Stimulated activated naive CD8-positive, alpha-beta T cell treated with anti-CD3 and anti-CD28 coated beads, Interleukin-15, amount 100 ng/mL, for 72 hours (primary cell): ENCODE measurements at regions not wholly inside any gene's neighbourhood (a gene's known extent, or its start where the extent isn't known, plus 50 kb on each side); places are given as distances from the start of the nearest gene placed in this dataset.
"Not testable (repeated sequence)": the region's sequence is repeated elsewhere in the genome, so short reads cannot be mapped to it uniquely, and the experiment has no call there.

ENCODE experiments used
- ATAC-seq: fragments of 150-1000 bp; cut with Tn5 transposase; 2 replicates; pipeline ENCODE4 v1.10.0; 2021; ENCODE audit warnings: mild to moderate bottlenecking, moderate library complexity
- DNase-seq, 2 donors: peaks; one replicate each; pipeline ENCODE4 v3.0.0; 2021 to 2022
- H3K27ac Mint-ChIP-seq, 2 donors: one replicate each; pipeline ENCODE4 v1.8.0; 2022; ENCODE audit warnings: mild to moderate bottlenecking in 2 of 2, mixed read lengths in 2 of 2, moderate library complexity in 2 of 2
- H3K27me3 Mint-ChIP-seq: one replicate; pipeline ENCODE4 v1.8.0; 2022; ENCODE audit warnings: mixed read lengths
- H3K4me1 Mint-ChIP-seq: one replicate; pipeline ENCODE4 v1.8.0; 2022; ENCODE audit warnings: mild to moderate bottlenecking, mixed read lengths
- H3K4me3 Mint-ChIP-seq, 2 donors: one replicate each; pipeline ENCODE4 v1.8.0; 2022; ENCODE audit warnings: mild to moderate bottlenecking in 2 of 2, mixed read lengths in 2 of 2, moderate library complexity in 1 of 2
- H3K9me3 Mint-ChIP-seq, 2 donors: one replicate each; pipeline ENCODE4 v1.8.0; 2022; ENCODE audit warnings: mixed read lengths in 2 of 2

DNA sequence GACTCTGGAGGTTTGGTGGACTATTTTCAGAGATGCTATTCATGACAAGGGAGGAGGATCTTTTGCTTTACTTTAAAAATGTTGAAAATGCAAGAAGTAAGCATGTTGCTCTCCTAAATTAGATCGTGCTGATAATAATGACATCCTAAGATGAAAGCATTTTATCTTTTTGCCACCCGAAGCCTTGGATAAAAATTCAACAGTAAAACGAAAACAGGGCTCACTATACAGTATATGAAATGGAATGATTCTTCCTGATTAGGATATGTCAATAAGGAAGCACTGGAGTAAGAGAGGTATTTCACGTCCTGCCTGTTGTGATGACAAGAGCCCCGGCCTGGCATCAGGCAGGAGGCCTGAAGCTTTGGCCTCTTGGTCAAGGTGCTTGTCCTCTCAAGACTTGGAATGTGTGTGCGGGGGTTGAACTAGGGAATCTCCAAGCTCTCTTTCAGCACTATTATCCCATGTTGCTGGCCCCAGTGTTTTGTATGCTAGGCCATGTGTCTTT lies 306.0 kb downstream of the MTX2 start:
- ATAC-seq (no peak), DNase-seq (no peak)
- H3K4me1 Mint-ChIP-seq = no peaks in the 10 kb centered on the region

DNA sequence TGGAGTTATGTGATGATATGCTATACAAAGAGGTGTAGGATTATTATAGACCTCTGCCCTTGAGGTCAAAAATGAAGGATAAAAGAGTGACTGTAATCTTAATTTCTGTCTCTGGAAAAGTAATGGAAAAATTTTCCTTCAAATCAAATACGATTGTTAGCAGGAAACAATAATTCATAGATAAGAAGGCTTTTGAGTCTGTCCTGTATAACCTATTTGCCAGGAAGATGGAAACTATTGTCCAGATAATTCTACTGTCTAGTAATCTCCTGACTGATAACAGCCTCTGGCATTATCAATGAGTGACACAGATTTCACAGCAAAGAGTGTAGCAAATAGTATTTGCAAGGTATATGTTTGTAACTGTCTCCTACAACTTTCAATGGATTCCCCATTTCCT lies 307.8 kb downstream of the MTX2 start:
- Mint-ChIP-seq H3K4me1 (no peaks in the 10 kb centered on the region), H3K9me3 (peaks cover 7 to 8% of the 10 kb centered on the region in 2 donors), H3K27me3 (peaks cover 48% of the 10 kb centered on the region), H3K27ac (no peak overlapping the region), H3K4me3 (no peak overlapping the region)
- no peak for ATAC-seq
- DNase-seq = no peak

More for the DNA sequence above, 306.0 kb downstream of the MTX2 start:
- H3K27ac Mint-ChIP-seq = no peak overlapping the region
- peaks cover 7 to 8% of the 10 kb centered on the region in 2 donors for H3K9me3 Mint-ChIP-seq
- H3K4me3 Mint-ChIP-seq = no peak overlapping the region
- peaks cover 55% of the 10 kb centered on the region for H3K27me3 Mint-ChIP-seq

GRCh38 chr2:176578292-176578691 lies 309.1 kb downstream of the MTX2 start:
- H3K4me1 Mint-ChIP-seq, H3K4me3 Mint-ChIP-seq, H3K9me3 Mint-ChIP-seq, H3K27ac Mint-ChIP-seq, DNase-seq, ATAC-seq: not testable (repeated sequence)
- H3K27me3 Mint-ChIP-seq = peaks cover 51% of the 10 kb centered on the region

GRCh38 chr2:176579608-176580007 lies 310.4 kb downstream of the MTX2 start:
- no peak for ATAC-seq
- H3K27ac Mint-ChIP-seq = no peak overlapping the region
- H3K4me3 Mint-ChIP-seq = no peak overlapping the region
- H3K4me1 Mint-ChIP-seq = peaks cover 10% of the 10 kb centered on the region
- H3K27me3 Mint-ChIP-seq = peaks cover 47% of the 10 kb centered on the region
- peaks cover 7 to 8% of the 10 kb centered on the region in 2 donors for H3K9me3 Mint-ChIP-seq
- DNase-seq = no peak

DNA sequence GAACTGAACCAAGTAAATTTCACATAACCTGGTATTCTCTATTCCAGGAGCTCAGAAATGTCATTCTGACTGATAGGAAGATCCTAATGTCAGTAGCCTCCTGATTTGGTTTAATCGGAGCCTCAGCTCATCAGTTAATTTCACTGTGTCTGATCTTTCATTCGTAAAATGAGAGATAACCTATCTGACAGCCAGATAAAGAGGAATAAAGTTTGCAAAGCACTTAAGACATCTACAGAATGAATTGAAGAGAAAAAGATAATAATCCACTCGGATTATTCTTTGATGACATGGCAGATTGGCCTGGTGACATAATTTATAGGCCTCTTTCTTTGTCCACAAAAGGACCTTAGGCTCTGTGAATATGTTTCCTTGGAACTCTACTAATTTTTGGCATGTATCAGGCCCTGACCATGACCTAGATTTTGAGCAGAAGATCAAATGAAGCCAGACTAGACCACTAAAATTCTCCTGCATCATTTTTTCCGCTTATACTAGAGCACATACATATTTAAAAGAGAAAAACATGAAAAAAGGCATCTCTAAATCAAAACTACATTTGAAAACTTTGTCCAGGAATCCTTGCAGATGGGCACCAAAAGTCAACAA lies 312.4 kb downstream of the MTX2 start:
- Mint-ChIP-seq H3K27ac (no peak overlapping the region), H3K4me3 (no peak overlapping the region), H3K27me3 (peaks cover 39% of the 10 kb centered on the region), H3K4me1 (peaks cover 10% of the 10 kb centered on the region), H3K9me3 (peaks cover 7 to 8% of the 10 kb centered on the region in 2 donors)
- DNase-seq (no peak), ATAC-seq (no peak)

DNA sequence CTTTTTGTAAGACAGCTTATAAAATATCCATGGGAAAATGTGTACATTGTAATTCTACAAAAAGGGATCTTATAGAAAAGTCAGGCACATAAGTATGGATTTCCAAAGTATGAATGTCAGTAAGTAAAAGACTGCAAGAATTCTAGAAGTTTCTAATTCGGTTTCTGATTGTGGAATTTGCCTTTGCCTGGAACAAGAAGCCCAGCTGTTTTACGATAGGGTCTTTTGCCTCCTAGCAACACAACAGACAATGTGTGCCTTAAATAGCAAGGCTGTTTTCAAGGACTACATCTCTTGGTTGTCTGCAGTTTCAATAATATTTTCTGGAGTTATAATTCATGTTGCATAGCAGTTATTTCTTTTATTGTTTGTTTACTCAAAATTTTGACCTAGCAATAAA lies 312.9 kb downstream of the MTX2 start:
- H3K27ac Mint-ChIP-seq = no peak overlapping the region
- ATAC-seq (no peak), DNase-seq (no peak)
- H3K4me3 Mint-ChIP-seq = no peak overlapping the region
- H3K27me3 Mint-ChIP-seq = peaks cover 41% of the 10 kb centered on the region
- H3K9me3 Mint-ChIP-seq = peaks cover 7 to 8% of the 10 kb centered on the region in 2 donors
- H3K4me1 Mint-ChIP-seq = peaks cover 10% of the 10 kb centered on the region

DNA sequence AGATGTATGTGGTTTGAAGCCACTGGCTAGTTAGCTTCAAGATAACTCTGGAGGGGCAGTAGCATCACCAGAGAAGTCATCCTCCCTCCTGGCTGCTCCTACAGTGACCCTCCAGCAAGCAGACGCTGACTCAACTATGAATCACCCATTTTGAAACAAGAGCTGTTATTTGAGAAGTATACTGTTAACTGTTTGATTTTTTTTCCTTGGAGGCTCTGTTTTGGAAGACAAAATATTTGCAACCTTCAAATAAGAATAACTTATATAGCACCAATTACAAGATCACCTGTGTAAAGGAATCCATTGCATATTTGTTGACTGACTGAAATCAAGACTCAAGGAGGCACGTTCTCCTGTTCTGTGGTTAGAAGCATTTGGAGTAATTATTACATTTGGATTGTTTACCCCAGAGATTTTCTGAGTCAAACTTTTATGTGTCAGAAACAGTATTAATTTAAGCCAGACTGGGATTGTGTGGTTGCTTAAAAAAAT lies 313.8 kb downstream of the MTX2 start:
- H3K27me3 Mint-ChIP-seq = peaks cover 34% of the 10 kb centered on the region
- peaks cover 10% of the 10 kb centered on the region for H3K4me1 Mint-ChIP-seq
- no peak for DNase-seq
- H3K27ac Mint-ChIP-seq = no peak overlapping the region
- no peak for ATAC-seq
- H3K9me3 Mint-ChIP-seq = peaks cover 7 to 8% of the 10 kb centered on the region in 2 donors
- no peak overlapping the region for H3K4me3 Mint-ChIP-seq

DNA sequence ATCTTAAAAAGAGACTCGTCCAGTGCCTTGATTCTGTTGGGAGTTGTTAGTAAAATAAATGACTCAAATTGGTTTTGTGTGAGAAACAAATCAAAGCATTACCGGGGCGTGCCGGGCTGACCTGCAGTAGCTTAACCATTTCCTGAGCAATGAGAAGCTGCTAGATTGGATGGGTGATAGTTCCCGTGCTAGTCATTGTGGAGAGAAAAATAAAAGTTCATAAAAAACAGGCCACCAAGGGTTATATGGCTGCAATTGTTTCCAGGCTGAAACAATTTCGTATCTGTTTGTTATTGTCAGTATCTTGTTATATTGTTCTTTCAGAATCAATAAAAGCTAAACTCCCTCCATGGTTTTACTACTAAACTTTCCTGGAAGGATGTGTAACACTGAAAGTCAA lies 314.4 kb downstream of the MTX2 start:
- Mint-ChIP-seq H3K4me1 (peaks cover 10% of the 10 kb centered on the region), H3K27me3 (peaks cover 31% of the 10 kb centered on the region), H3K4me3 (no peak overlapping the region), H3K27ac (no peak overlapping the region), H3K9me3 (peaks cover 5 to 6% of the 10 kb centered on the region in 2 donors)
- ATAC-seq (no peak), DNase-seq (no peak)

GRCh38 chr2:176584333-176584732 lies 315.1 kb downstream of the MTX2 start:
- H3K4me3 Mint-ChIP-seq = no peak overlapping the region
- peaks cover 10% of the 10 kb centered on the region for H3K4me1 Mint-ChIP-seq
- DNase-seq = no peak
- no peak for ATAC-seq
- H3K27ac Mint-ChIP-seq = no peak overlapping the region
- peaks cover 26% of the 10 kb centered on the region for H3K27me3 Mint-ChIP-seq
- no peaks in the 10 kb centered on the region for H3K9me3 Mint-ChIP-seq

DNA sequence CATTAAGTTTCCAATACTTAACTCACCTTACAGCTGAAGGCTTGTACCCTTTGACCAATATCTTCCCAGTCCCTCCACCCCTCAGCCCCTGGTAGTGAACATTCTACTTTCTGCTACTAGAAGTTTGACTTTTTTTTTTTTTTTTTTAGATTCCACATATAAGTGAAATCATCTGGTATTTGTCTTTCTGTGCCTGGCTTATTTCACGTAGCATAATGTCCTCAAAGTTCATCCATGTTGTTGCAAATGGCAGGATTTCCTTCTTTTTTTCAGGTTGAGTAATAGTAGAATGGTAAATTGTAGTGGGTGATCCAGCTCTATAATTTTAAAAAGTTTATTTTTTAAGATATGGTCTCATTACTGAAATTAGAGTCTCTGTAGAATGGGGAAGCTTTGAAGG lies 316.0 kb downstream of the MTX2 start:
- no peaks in the 10 kb centered on the region for H3K9me3 Mint-ChIP-seq
- DNase-seq (no peak), ATAC-seq (no peak)
- H3K27me3 Mint-ChIP-seq = peaks cover 26% of the 10 kb centered on the region
- H3K27ac Mint-ChIP-seq = no peak overlapping the region
- H3K4me1 Mint-ChIP-seq = peaks cover 10% of the 10 kb centered on the region
- H3K4me3 Mint-ChIP-seq = no peak overlapping the region

DNA sequence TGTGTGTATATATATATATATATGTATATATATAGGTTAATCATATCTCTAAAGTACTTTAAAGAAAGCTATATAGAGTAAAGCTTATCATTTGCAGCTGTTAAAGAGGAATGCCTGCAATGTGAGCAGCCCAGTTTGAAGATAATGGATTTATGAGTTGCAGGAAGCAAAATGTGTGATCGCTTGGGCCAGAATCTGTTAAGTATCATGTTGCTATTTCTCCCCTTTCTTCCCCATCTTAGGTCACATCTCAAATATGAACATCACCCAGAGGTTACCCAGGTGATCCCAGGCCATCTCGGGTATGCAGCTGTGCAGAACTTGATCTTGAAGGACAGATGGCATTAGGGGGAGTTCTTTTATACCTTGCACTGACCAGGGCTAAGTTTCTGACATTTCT lies 316.5 kb downstream of the MTX2 start:
- Mint-ChIP-seq H3K9me3 (no peaks in the 10 kb centered on the region), H3K27me3 (peaks cover 26% of the 10 kb centered on the region), H3K27ac (no peak overlapping the region), H3K4me1 (peaks cover 10% of the 10 kb centered on the region), H3K4me3 (no peak overlapping the region)
- DNase-seq (no peak), ATAC-seq (no peak)

DNA sequence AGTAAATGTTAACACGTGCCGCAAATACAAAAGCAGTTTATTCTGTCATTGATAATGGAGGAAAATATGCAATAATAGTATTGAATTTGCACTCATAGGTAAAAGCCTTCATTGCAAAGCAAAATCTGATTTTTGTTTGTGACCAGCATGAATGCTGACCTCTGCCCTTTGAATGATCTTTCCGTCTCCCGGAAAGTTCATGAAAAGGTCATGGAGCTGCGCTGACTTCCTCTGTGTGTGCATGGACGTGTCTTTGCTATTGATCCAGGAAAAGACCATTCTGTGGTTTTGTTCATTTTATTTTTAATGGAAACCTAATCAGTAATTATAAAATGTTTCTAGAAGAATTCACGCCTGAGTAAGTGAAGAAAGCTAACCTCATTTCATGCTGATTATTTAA lies 320.0 kb downstream of the MTX2 start:
- Mint-ChIP-seq H3K27me3 (peaks cover 23% of the 10 kb centered on the region), H3K4me1 (no peaks in the 10 kb centered on the region), H3K4me3 (no peak overlapping the region), H3K9me3 (no peaks in the 10 kb centered on the region), H3K27ac (no peak overlapping the region)
- no peak for DNase-seq
- no peak for ATAC-seq

GRCh38 chr2:176589825-176590440 lies 320.7 kb downstream of the MTX2 start:
- Mint-ChIP-seq H3K27me3 (peaks cover 27% of the 10 kb centered on the region), H3K27ac (no peak overlapping the region), H3K9me3 (no peaks in the 10 kb centered on the region), H3K4me1 (no peaks in the 10 kb centered on the region), H3K4me3 (no peak overlapping the region)
- no peak for DNase-seq
- no peak for ATAC-seq

DNA sequence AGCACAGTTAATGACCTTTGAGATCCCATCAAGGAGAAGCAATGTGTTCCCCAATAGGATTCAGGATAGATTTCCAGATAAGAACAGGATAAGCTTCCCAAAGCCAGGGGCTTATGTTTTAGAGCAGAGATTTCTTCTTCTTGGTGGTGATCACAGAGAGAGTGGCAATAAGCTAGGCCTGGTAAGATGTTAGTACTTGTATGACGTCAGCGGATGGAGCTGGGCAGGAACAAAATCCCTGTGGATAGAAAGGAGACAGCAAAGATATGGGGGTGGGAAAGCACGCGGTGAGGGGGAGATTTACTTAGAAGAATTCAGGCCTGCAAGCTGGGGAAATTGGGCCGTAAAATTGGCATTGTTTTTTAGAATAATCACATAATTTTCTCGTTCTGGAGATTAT lies 323.0 kb downstream of the MTX2 start:
- peaks cover 25% of the 10 kb centered on the region for H3K27me3 Mint-ChIP-seq
- DNase-seq (no peak), ATAC-seq (no peak)
- H3K4me3 Mint-ChIP-seq = no peak overlapping the region
- peak overlapping the region in 1 of 2 donors; percentile 30 for H3K27ac Mint-ChIP-seq
- no peaks in the 10 kb centered on the region for H3K9me3 Mint-ChIP-seq
- no peaks in the 10 kb centered on the region for H3K4me1 Mint-ChIP-seq

DNA sequence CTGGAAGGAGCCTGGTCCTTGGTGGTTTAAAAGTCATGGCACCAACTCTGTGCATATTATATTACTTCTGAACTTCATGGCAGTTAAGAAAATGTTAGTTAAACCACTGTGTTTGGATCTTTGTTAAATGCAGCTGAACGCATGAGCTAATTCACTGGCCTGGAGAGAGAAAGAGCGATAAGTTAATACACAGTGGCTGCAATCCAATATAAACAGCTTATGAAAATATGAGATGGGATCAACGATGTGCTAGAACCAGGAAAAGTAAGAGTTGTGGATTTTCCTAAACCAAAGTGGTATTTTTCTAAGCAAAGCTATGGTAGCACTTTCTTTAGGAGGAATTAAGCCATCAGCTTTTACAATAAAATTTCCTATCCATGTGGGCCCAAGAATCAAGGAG lies 326.7 kb downstream of the MTX2 start:
- no peak overlapping the region for H3K27ac Mint-ChIP-seq
- no peaks in the 10 kb centered on the region for H3K9me3 Mint-ChIP-seq
- no peak overlapping the region for H3K4me3 Mint-ChIP-seq
- DNase-seq = no peak
- peaks cover 45% of the 10 kb centered on the region for H3K27me3 Mint-ChIP-seq
- no peak for ATAC-seq
- no peaks in the 10 kb centered on the region for H3K4me1 Mint-ChIP-seq

- ATAC-seq (no peak), DNase-seq (no peak)
- Mint-ChIP-seq H3K27ac (no peak overlapping the region), H3K27me3 (peaks cover 50% of the 10 kb centered on the region), H3K4me1 (no peaks in the 10 kb centered on the region), H3K9me3 (no peaks in the 10 kb centered on the region), H3K4me3 (no peak overlapping the region)
Observed at GRCh38 chr2:176597916-176598315, 328.7 kb downstream of the MTX2 start.
